PFSK-1 (cell line): ENCODE measurements at regions not wholly inside any gene's neighbourhood (a gene's known extent, or its start where the extent isn't known, plus 50 kb on each side); places are given as distances from the start of the nearest gene placed in this dataset.

ENCODE experiments used
- FOXP2 ChIP-seq: optimal IDR thresholded peaks from 2 replicates; pipeline ENCODE3; 2011; ENCODE audit warnings: borderline replicate concordance, control low read depth, inconsistent platforms; ENCODE audit not compliant: insufficient read depth; ENCODE audit errors: extremely low read length, extremely low read depth
- POLR2AphosphoS5 ChIP-seq: IDR thresholded peaks from 2 replicates; pipeline ENCODE4 v1.6.1; 2012; ENCODE audit warnings: low read depth, mild to moderate bottlenecking, control low read depth, low read length, moderate library complexity
- SIN3A ChIP-seq: IDR thresholded peaks from 2 replicates; pipeline ENCODE4 v1.6.1; 2012; ENCODE audit warnings: mild to moderate bottlenecking, low read length, moderate library complexity, borderline replicate concordance; ENCODE audit not compliant: insufficient read depth
- TAF1 ChIP-seq: IDR thresholded peaks from 2 replicates; pipeline ENCODE4 v1.6.1; 2012; ENCODE audit warnings: low read length, control low read depth, borderline replicate concordance; ENCODE audit not compliant: insufficient read depth
- TF ChIP-seq, protein P1 (sequence below), 2 experiments: IDR thresholded peaks; 2 replicates each; pipeline versions ENCODE4 v1.6.1 to v1.8.0; 2011 to 2012; ENCODE audit warnings: low read depth in 2 of 2, low read length in 2 of 2, control low read depth in 1 of 2, inconsistent platforms in 1 of 2, mild to moderate bottlenecking in 1 of 2, moderate library complexity in 1 of 2; ENCODE audit not compliant: insufficient read depth in 1 of 2

DNA sequence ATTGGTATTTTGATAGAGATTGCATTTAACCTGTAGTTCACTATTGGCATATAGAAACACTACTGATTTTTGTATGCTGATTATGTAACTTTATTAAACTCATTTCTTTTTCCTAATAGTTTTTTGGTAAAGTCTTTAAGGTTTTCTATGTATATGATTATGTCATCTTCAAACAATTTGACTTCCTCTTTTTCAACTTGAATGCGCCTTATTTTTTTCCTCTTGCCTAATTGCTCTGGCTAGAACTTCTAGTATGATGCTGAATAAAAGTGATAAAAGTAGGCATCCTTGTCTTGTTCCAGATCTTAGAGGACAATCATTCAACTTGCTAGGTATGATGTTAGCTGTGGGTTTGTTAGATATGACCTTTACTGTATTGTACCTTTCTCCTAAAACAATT, 1034.9 kb downstream of the PCDH9 start:
- TF ChIP-seq POLR2AphosphoS5: no peak
- TF ChIP-seq TAF1: no peak
- TF ChIP-seq, protein P1, sequence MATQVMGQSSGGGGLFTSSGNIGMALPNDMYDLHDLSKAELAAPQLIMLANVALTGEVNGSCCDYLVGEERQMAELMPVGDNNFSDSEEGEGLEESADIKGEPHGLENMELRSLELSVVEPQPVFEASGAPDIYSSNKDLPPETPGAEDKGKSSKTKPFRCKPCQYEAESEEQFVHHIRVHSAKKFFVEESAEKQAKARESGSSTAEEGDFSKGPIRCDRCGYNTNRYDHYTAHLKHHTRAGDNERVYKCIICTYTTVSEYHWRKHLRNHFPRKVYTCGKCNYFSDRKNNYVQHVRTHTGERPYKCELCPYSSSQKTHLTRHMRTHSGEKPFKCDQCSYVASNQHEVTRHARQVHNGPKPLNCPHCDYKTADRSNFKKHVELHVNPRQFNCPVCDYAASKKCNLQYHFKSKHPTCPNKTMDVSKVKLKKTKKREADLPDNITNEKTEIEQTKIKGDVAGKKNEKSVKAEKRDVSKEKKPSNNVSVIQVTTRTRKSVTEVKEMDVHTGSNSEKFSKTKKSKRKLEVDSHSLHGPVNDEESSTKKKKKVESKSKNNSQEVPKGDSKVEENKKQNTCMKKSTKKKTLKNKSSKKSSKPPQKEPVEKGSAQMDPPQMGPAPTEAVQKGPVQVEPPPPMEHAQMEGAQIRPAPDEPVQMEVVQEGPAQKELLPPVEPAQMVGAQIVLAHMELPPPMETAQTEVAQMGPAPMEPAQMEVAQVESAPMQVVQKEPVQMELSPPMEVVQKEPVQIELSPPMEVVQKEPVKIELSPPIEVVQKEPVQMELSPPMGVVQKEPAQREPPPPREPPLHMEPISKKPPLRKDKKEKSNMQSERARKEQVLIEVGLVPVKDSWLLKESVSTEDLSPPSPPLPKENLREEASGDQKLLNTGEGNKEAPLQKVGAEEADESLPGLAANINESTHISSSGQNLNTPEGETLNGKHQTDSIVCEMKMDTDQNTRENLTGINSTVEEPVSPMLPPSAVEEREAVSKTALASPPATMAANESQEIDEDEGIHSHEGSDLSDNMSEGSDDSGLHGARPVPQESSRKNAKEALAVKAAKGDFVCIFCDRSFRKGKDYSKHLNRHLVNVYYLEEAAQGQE (IDR thresholded peaks at IDR 0.05; ENCODE audit: insufficient read depth in 1 of 2, low read depth in 2 of 2, low read length in 2 of 2): no peak
- no peak for TF ChIP-seq SIN3A
- no peak for TF ChIP-seq FOXP2
